HG02970 (cell line): ENCODE measurements at regions not wholly inside any gene's neighbourhood (a gene's known extent, or its start where the extent isn't known, plus 50 kb on each side); places are given as distances from the start of the nearest gene placed in this dataset.
"Not testable (repeated sequence)": the region's sequence is repeated elsewhere in the genome, so short reads cannot be mapped to it uniquely, and the experiment has no call there.

Source experiments
- ATAC-seq: cut with Tn5 transposase; IDR thresholded peaks from one replicate; pipeline ENCODE4 v1.9.1; 2021; ENCODE audit warnings: mild to moderate bottlenecking, moderate library complexity, moderate number of reproducible peaks; ENCODE audit not compliant: unreplicated experiment, low FRiP score

DNA sequence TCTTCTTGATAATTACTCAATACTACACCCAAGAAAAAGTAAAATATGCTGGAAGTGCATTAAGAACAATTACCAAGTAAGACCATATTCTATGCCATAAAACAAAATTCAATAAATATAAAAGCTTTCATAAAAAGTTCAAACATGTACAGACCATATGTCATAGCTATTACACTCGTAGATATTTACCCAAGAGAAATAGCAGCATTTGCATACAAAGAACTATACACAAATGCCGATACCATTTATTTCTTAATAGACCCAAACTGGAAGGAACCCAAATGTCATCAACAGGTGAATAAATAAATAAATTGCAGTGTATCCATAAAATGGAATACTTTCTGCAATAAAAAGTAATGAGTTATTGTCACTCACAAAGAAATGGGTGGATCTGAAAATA is 78.3 kb upstream of the SLC16A7 start:
- ATAC-seq, result no peak

DNA sequence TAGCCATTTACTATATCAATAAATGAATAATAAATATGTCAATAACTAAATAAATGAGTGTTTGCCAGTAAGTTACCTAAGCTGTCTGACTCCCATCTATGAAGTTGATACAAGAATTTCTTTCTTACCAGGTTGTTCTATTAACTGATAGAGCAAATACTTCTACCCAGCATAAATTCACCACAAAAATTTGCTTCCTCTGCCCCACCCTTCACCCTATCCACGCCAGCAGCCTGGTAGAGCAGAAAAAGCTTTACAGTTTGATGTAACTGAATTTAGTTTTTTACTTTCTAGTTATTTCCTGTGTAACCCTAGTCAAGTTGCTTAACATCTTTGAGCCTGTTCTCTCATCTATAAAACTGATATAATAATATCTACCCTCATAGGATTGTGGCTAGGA is 94.9 kb upstream of the SLC16A7 start:
- no peak for ATAC-seq

DNA sequence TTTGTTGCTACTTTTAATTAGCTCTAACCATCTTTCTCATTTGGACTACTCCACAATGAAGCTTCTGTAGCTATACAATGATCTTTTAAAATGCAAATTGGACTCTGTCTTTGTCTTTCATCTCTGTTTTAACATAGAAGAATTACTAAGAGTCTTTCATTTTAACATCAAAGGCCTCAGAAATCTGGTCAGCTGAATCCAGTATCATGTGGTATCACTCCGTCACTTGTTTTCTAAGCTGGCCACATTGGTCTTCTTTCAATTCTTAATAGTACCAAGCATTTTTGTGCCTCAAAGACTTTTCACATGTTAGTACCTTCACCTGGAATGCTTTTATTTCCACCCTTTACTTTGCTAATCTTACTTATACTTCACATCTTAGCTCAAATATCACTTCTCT is 95.5 kb upstream of the SLC16A7 start:
- ATAC-seq, result no peak

DNA sequence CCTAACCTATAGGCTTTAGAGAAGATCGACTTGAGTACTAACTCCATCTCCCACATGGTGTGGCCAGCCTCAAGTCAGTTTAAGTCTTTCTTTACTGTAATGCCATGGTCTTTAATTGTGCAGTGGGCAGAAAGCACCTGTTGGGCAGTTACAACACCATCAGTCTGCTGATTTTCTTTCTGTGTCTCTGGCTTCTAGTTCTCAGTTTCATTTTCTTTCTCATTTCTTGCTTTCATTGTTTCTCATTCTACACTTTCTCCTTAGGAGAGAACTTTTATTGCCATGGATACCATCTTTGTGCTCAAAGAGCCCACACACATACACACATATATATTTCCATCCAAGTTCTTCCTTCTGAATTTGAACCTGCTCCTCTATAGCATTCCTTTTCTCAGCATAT is 96.1 kb upstream of the SLC16A7 start:
- ATAC-seq, result peak; percentile 87

DNA sequence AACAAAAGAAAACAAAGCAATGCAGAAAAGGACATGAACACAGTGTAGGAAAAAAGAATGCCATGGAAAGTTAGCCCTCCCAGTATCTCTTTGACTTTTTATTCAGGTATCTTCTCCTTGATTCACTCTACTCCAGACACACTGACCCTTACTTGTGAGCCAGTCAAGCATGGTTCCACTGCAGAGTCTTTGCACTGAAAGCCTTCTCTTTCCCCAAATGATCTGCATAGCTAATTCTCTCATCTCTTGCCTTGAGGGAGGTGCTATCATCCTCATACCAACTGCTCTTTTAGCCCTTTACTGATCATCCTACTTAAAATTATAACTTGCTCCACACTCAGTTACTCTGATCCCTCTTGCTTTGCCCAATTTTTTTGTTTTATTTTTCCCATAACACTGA is 101.2 kb upstream of the SLC16A7 start:
- no peak for ATAC-seq

DNA sequence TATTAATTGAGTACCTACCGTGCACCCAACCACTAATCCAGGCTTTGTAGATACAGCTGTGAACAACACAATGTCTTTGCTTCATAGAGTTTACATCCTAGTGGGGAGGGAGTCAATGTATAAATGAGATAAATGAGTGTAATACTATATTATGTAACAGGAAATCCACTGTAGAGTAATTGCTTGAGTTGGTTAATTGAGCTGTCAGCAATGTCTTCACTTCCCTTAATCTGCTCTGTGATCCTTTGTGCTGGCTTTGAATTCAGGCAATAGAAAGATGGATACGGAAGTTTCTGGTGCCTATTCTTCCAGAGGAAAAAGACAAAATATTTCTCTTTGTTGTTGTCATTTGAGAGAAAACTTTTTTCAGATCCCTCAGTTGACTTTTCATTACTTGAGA is 104.0 kb upstream of the SLC16A7 start:
- no peak for ATAC-seq

DNA sequence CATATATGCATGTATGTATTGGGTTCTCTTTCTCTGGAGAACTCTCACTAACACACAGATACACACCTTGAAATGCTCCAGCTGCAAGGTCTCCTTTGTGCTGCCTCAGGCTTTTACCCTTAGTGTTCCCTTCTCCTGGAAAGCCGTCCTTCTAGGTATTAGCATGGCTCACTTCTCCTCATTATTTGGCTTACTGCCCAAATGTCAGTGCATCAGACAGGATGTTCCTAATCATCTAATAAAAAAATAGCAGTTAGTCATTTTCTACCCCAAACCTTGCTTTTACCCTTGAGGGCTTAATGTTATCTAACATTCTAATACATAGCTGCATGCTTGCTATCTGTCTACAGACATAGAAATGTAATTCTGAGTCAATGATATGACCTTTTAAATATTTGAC is 109.0 kb upstream of the SLC16A7 start:
- no peak for ATAC-seq

DNA sequence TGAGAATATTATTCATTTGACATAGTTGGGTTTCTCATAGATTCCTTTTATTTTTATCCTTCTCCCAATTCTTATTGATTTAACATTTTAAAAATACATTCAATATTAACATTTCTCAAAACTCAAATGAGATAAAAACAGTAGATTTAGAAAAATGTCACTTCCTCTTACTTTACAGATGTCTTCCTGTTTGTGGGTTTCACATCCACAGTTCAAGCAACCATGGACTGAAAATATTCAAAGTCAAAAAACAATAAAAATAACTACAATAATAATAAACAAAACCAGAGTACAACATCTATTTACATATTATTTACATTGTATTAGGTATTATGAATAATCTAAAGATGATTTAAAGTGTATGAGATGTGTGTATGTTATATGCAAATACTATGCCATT is 111.3 kb upstream of the SLC16A7 start:
- no peak for ATAC-seq

DNA sequence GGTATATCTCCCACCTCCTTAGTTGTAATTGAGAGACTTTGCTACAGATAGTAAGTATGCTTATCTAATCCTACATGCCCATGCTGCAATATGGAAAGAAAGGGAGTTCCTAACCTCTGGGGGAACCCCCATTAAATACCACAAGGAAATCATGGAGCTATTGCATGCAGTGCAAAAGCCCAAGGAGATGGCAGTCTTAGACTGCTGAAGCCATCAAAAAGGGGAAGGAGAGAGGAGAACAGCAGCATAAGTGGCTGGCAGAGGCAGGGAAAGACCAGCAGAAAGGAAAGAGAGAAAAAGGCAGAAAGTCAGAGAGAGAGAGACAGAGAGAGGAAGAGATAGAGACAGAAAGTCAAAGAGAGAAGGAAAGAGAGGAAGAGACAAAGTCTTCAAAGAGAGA is 121.6 kb upstream of the SLC16A7 start:
- ATAC-seq, result not testable (repeated sequence)

DNA sequence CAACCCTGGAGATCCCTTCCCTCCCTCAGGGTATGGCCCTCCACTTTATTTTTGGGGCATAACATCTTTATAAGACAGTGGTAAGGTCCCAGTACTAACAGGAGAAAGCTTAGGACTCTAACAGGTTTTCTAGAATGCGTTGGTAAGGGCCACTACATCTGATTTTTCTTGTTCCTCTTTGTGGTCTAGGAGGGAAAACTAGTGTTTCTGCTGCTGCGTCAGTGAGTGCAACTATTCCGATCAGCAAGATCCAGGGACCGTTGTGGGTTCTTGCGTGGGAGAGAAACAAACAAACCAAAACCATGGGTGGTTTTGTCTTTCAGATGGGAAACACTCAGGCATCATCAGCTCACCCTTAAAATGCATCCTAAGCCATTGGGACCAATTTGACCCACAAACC is 123.6 kb upstream of the SLC16A7 start:
- ATAC-seq, result no peak

DNA sequence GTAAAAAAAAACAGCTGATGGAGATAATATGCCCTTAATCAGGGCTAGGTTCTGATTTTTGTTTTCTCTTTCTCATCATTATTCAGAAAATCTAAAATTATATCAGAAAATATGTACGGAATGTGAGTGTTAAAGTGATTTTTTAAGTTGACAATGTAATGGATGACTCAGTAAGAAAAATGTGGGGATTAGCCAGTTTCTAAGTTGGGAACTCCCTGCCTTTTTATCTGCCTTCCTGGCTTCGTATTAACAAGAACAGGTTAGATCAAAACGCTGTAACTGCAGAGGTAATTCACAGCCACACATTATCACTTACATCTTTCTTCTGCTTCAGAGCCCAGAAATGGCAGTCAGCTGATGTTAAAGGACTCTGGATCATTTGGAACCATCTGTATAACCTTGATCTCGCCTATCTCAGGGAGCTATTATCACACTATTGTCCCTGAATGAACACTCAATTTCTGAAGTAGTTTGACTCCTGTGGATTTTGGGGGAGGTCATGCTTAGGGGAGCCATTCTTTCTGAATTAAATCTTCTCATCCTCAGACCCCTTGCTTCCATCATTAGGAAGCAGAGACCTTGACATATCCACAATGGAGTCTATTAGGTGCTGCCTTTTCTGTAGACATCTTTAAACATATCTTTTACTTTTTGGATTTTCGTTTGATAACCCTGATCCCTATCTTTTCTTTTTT is 135.7 kb upstream of the SLC16A7 start:
- no peak for ATAC-seq

DNA sequence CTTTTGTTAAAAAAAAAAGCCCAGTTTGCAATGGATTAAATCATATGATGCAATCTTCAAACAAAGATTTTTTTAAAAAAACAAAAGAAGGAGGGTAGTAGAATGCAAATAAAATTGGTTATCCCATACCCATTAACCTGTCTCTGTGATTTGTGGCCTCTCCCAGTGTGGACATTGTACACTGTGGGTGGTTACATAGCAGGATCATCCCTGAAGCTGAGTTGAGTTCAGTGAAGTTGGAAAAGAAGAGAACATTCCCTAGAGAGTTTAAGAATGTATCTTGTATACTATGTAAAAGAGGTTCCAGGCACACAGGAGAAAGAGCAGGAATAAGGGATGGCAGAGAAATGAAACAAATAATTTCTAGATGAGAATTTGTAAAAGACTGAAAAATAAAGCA is 142.4 kb upstream of the SLC16A7 start:
- no peak for ATAC-seq

DNA sequence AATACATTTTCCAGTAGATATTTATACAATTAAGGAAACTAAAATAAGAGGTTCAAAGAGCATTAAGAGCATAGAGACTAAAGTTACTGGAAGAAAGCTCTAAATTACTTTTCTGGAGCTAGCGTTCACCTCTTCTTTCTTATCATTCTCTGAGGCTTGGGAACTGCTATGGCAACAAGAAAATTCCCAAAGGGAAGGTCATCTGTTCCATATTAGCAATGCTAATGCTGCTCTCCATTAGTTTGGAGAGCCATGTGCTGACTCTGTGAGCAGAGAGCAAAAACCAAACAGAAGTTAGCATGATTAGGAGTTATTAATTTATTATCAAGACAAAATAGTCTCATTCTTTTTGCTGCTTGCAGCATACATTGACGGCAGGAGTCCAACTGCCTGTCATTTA is 143.1 kb upstream of the SLC16A7 start:
- ATAC-seq, result no peak

DNA sequence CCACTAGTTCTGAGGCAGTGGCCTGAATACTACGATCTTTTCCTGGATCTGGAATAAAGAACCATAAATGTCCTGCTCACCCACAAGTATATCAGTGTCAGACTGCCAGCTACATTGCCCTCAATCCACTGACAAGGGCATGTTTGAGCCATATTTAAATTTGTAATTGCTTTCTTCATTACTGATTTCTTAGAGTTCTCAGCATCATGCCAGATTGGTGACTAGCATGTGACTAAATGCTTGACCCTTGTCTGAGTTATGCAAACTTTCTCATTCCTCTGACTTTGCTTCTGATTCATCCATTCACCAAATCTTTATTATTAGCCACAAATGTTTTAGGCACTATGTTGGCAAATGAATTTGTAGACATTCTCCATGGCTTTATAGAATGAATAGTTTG is 143.6 kb upstream of the SLC16A7 start:
- no peak for ATAC-seq

DNA sequence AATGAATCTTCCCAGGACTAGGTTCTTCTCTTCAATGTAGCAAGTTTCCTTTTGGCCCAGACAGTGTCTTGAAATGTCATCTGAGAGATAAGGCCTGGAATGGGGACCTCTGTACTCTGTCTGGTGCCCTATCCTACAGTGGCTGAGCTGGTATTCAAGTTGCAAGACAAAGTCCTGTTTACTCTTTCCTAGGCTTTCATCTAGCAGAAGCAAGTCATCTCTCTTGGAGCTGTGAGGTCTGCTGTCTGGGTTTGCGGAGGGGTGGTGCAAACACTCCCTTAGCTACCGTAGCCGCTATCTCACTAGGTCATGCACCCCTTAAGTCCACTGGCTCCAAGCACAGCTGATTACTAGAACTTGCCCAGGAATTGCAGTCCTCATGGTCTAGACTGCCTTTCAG is 149.7 kb upstream of the SLC16A7 start:
- ATAC-seq, result no peak

DNA sequence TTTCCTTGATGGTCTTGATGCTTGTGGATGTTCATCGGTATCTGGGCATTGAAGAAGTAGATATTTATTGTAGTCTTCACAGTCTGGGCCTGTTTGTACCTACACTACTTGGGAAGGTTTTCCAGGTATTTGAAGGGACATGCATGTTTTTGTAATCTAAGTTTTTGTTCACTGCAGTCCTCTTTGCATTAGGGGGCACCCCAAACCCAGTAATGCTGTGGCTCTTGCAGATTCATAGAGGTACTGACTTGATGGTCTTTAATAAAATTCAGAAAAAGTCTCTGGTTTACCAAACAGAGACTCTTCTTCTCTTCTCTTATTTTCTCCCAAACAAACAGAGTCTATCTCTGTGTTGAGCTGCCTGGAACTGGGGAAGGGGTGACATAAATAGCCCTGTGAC is 150.9 kb upstream of the SLC16A7 start:
- ATAC-seq, result no peak

DNA sequence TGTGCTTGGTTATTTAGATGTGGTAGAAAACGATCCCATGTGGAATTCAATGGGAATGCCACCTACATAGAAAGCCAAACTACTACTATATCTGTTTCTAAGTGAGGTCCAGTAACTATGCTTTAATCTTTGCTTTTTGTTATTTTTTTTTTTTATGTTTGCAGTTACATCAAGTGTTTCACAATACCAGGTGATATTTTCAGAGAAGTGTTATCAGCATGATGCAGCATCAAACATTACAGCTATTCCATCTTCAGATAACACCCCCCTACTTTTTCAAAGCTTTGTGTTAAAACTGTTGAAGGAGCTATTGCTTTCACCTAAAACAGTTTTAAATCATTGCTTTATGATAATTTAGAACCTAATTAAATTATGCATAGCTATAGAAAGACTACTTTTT is 163.8 kb upstream of the SLC16A7 start:
- ATAC-seq, result no peak

DNA sequence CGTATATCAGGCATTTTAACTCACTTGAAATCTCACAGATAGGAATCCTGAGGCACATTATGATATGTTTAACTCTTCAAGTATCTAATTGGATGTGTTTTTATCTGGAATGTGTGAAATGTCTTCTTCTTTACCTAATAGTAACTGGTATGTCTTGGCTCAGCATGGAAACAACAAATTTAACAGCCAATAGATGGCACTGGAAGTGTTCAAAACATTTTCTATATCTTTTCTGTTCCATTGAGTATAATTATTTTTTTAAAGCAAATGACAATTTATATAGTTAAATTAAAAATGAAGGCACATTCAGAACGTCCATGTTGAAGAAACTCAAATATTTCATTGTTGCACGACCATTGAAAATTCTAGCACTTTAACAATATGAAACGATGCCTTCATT is 164.6 kb upstream of the SLC16A7 start:
- ATAC-seq, result no peak

DNA sequence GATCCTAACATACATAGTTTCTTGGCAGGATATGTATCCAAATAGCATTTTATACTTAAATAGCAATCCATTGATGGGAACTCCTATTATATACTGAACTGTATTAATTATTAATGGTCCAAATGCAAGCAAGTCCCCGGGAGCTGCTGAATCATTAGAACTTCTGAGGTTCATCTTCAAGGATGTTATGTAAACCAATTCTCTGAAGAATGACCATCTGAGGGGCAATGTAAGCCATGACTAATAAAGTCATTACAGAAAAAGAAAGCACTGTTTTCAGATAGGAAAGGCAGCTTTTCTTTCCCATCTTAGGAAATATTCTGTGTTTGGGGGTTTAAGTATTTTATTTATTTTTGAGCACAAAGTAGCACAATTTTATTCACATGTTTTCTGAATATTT is 166.1 kb upstream of the SLC16A7 start:
- no peak for ATAC-seq

DNA sequence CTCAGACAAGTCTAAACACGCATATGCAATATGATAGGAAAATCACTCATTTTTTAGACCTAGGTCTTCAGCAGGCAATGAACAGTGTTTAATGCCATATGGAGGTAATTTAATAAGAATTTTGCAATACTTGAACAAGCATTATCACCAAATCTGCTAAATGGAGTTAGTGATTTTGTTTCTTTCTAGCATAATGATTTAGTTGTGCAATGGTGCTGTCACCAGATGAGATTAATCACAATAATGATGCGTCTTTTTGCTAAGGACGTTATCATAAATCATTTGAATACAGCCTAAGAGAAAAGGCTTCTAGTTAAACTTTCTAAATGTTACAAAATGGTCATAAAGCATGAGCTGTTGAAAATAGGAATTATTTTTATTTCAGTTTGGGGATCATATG is 170.0 kb upstream of the SLC16A7 start:
- ATAC-seq, result no peak

DNA sequence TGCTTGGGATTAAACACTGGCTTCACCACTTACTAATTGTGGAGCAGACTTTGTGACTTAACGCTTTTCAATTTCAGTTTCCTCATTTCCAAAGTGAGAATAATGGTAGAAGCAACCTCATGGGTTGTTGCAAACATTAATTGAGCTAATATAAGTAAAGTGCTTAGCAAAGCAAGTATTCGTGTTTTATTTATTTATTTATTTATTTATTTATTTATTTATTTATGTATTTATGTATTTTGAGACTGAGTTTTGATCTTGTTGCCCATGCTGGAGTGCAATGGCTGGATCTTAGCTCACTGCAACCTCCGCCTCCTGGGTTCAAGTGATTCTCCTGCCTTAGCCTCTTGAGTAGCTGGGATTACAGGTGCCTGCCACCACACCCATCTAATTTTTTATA is 171.2 kb upstream of the SLC16A7 start:
- ATAC-seq, result not testable (repeated sequence)

DNA sequence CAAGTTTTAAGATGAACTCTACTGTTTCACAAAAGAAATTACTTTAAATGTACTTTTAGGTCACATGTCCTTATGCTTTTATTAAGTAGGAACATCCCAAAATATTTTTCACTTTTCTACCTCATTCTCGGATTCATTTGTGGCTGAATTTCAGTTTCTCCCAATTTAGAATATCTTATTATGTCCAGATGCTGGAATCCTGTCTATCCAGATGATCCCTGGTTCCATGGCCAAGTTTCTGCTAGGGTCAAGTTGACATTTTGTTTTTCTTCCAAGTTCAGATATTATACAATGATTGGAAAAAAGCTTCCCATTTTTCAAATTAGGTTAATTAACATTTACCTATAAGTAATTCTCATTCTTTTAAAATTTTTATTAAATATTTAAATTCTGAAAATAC is 181.8 kb upstream of the SLC16A7 start:
- no peak for ATAC-seq

DNA sequence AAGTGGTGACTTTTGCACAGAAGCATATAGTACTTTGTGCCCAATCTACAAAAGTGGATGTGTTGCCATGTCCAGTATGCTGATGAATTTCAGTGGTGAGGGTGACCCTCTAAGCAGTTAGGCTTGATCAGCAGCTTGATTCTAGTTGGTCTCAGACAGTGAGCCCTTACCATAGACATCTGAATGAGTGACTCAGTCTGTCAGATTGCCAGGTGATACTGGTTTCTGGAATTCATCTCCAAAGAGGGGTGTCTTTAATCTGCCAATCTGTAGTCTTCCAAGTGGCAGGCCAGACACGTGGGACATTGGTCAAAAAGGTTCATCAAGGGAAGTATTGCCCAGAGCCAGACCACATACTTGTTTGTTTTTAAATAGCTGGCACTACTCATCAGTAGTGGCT is 187.4 kb upstream of the SLC16A7 start:
- ATAC-seq, result no peak
